K562 (cell line): ENCODE measurements at regions not wholly inside any gene's neighbourhood (a gene's known extent, or its start where the extent isn't known, plus 50 kb on each side); places are given as distances from the start of the nearest gene placed in this dataset.
"Not testable (repeated sequence)": the region's sequence is repeated elsewhere in the genome, so short reads cannot be mapped to it uniquely, and the experiment has no call there.

ENCODE experiments used
- CTBP1 ChIP-seq: fragments of 450-650 bp; IDR thresholded peaks from 2 replicates; pipeline ENCODE4 v1.6.1; 2016; ENCODE audit warnings: borderline replicate concordance
- CTCF ChIP-seq, 3 experiments: IDR thresholded peaks in 2 of 3; conservative IDR thresholded peaks in 1 of 3; 2 replicates each; pipeline ENCODE4 v1.5.1; 2011 to 2012; ENCODE audit warnings: low read length in 3 of 3, mild to moderate bottlenecking in 3 of 3, control low read depth in 2 of 3, improper control_type of control experiment in 1 of 3, inconsistent platforms in 1 of 3, low read depth in 1 of 3, mixed read lengths in 1 of 3, moderate library complexity in 1 of 3; ENCODE audit not compliant: insufficient read depth in 2 of 3
- EZH2 ChIP-seq: IDR thresholded peaks from 2 replicates; pipeline ENCODE4 v1.6.1; 2012; ENCODE audit warnings: low read depth, mild to moderate bottlenecking, inconsistent platforms, low read length, borderline replicate concordance
- JUND ChIP-seq, 2 experiments: IDR thresholded peaks; 2 replicates in 1 of 2; 3 replicates in 1 of 2; pipeline ENCODE4 v1.6.1; 2011; ENCODE audit warnings: borderline replicate concordance in 2 of 2, low read depth in 2 of 2, low read length in 2 of 2, improper control_type of control experiment in 1 of 2, missing biosample characterization in 1 of 2, missing genetic modification characterization in 1 of 2, missing genetic modification reagents in 1 of 2
- NBN ChIP-seq: fragments of 450-650 bp; IDR thresholded peaks from 2 replicates; pipeline ENCODE4 v1.6.1; 2016; ENCODE audit warnings: low read depth, mild to moderate bottlenecking
- NRF1 ChIP-seq, 2 experiments: fragments of 450-650 bp; IDR thresholded peaks in 1 of 2; conservative IDR thresholded peaks in 1 of 2; 2 replicates each; pipeline ENCODE4 v1.6.1; 2014; ENCODE audit warnings: mild to moderate bottlenecking in 2 of 2
- POLR2AphosphoS5 ChIP-seq: IDR thresholded peaks from 2 replicates; pipeline ENCODE4 v1.6.1; 2011; ENCODE audit warnings: mild to moderate bottlenecking, low read depth, low read length, moderate library complexity; ENCODE audit not compliant: control insufficient read depth, insufficient read depth
- SP2 ChIP-seq: IDR thresholded peaks from 2 replicates; pipeline ENCODE4 v1.6.1; 2011; ENCODE audit warnings: mild to moderate bottlenecking, low read depth, low read length, moderate library complexity; ENCODE audit not compliant: poor library complexity, severe bottlenecking; ENCODE audit errors: extremely low read depth
- ZBTB11 ChIP-seq, 3 experiments: fragments of 200-800 bp in 1 of 3; fragments of 250-450 bp in 1 of 3; fragments of 450-650 bp in 1 of 3; sonication (Bioruptor Pico) in 1 of 3; sonication (Bioruptor generic) in 1 of 3; formaldehyde crosslinking in 1 of 3; IDR thresholded peaks; 2 replicates each; pipeline versions ENCODE4 v1.6.1 to v1.8.0; 2016 to 2022; ENCODE audit warnings: mild to moderate bottlenecking in 2 of 3, missing genetic modification characterization in 2 of 3, missing compliant biosample characterization in 1 of 3, moderate library complexity in 1 of 3
- ZC3H11A ChIP-seq: IDR thresholded peaks from 2 replicates; pipeline ENCODE4 v1.6.1; 2012; ENCODE audit warnings: low read depth, low read length, improper control_type of control experiment
- ZNF146 ChIP-seq: IDR thresholded peaks from one replicate; pipeline ENCODE4 v1.6.1; 2018; ENCODE audit warnings: missing compliant biosample characterization; ENCODE audit not compliant: unreplicated experiment
- ZNF518B ChIP-seq: fragments of 250-450 bp; sonication (Bioruptor Pico); IDR thresholded peaks from 2 replicates; pipeline ENCODE4 v1.5.0; 2021; ENCODE audit warnings: mild to moderate bottlenecking, moderate library complexity

- not testable (repeated sequence) for TF ChIP-seq ZNF146; SP2; ZNF518B; NRF1 (conservative IDR thresholded peaks at IDR 0.05 in 1 of 2, IDR thresholded peaks at IDR 0.05 in 1 of 2); ZC3H11A; JUND (IDR thresholded peaks at IDR 0.05; ENCODE audit: borderline replicate concordance, low read depth, low read length); JUND (tag; IDR thresholded peaks at IDR 0.05; ENCODE audit: borderline replicate concordance, low read depth, low read length); ZBTB11 (CRISPR knock-in tag; IDR thresholded peaks at IDR 0.05); EZH2; POLR2AphosphoS5; CTBP1; CTCF (IDR thresholded peaks at IDR 0.05 in 2 of 3, conservative IDR thresholded peaks at IDR 0.05 in 1 of 3; ENCODE audit: insufficient read depth in 2 of 3, low read depth in 1 of 3, low read length in 3 of 3); NBN
These were observed 199.0 kb upstream of the PLGLB2 start for GRCh38 chr2:87548681-87549536.
